Pancreas (tissue), 10 donors: ENCODE measurements at regions not wholly inside any gene's neighbourhood (a gene's known extent, or its start where the extent isn't known, plus 50 kb on each side); places are given as distances from the start of the nearest gene placed in this dataset.
"Not testable (repeated sequence)": the region's sequence is repeated elsewhere in the genome, so short reads cannot be mapped to it uniquely, and the experiment has no call there.

Source experiments
- ATAC-seq, 4 donors: fragments of 200-7000 bp; cut with Tn5 transposase; one replicate each; pipeline versions ENCODE4 v1.8.0 to v1.9.1; 2020; ENCODE audit warnings: mild to moderate bottlenecking in 4 of 4, moderate library complexity in 4 of 4
- DNase-seq, 6 donors: peaks; one replicate each; pipeline ENCODE4 v3.0.0-alpha.2; 2020
- FAIRE-seq: peaks from 2 replicates; lab custom pipeline; 2012; peaks lifted over from hg19 to GRCh38; lab: Jason Lieb, UNC
- H3K27ac ChIP-seq, 4 donors: fragments of 200-600 bp; sonication (generic); 1 replicate in 3 of 4; 2 replicates in 1 of 4; pipeline versions ENCODE4 v1.5.0 to v1.8.0; 2020
- H3K27me3 ChIP-seq, 4 donors: fragments of 200-600 bp; one replicate each; pipeline ENCODE4 v1.8.0; 2021
- H3K36me3 ChIP-seq, 3 donors: fragments of 200-600 bp; sonication (generic) in 1 of 3; one replicate each; pipeline versions ENCODE4 v1.5.0 to v1.8.0; 2020 to 2021
- H3K4me1 ChIP-seq, 3 donors: fragments of 200-600 bp; one replicate each; pipeline ENCODE4 v1.8.0; 2021
- H3K4me3 ChIP-seq, 4 donors: fragments of 200-600 bp; sonication (generic) in 2 of 4; one replicate each; pipeline versions ENCODE4 v1.5.0 to v1.8.0; 2020 to 2021
- H3K9me3 ChIP-seq, 4 donors: fragments of 200-600 bp; one replicate each; pipeline ENCODE4 v1.8.0; 2021
- CTCF ChIP-seq, 4 donors: fragments of 200-600 bp; sonication (generic) in 3 of 4; IDR thresholded peaks; one replicate each; pipeline versions ENCODE4 v1.5.0 to v1.8.0; 2021; ENCODE audit warnings: antibody characterized with exemption in 4 of 4
- WGBS, 2 donors: extraction: QIAGEN DNeasy Blood & Tissue Kit; methylation state at CpG; one replicate each; pipeline ENCODE4 v1.1.7; 2013; 5-methylcytosine and 5-hydroxymethylcytosine counted together
- intact Hi-C, 3 donors: fragments of 100-400 bp; cut with DNase I; formaldehyde crosslinking; loops; one replicate each; pipeline versions ENCODE4 v1.11.1 to v1.14.2; 2022
- donor health status: healthy with polysubstance abuse.
- donor health status: DM: no; HTN: no; CAD: no; lungs with moderate emphysema.
- donor health status: DM: no; HTN: no; CAD: no.
- donor health status: control.
- donor health status: control.
- donor health status: Bipolar disorder and iron deficiency.
- donor health status: DM: yes; HTN: yes; CAD: no.
- donor health status: DM: no; HTN: no; CAD: no.
- donor health status: DM: no; HTN: no; CAD: no.
- donor health status: DM: yes; HTN: yes; CAD: no.

- FAIRE-seq: no peak
- H3K4me3 ChIP-seq: no peak overlapping the region
- H3K4me1 ChIP-seq: no peaks in the 10 kb centered on the region
- H3K27me3 ChIP-seq: no peaks in the 10 kb centered on the region
- WGBS, 2 donors: 67 to 71% methylated on average over 2 of the region's 2 CpGs
- DNase-seq: no peak
- no peaks in the 10 kb centered on the region for H3K36me3 ChIP-seq
- ATAC-seq: no peak
- intact Hi-C loops: no loop called here
- H3K27ac ChIP-seq: no peak overlapping the region
- H3K9me3 ChIP-seq: no peaks in the 10 kb centered on the region
- TF ChIP-seq CTCF (IDR thresholded peaks at IDR 0.05): no peak
Measured at GRCh38 chr1:95778217-95778616, 544.2 kb downstream of the RWDD3 start.

- Histone ChIP-seq H3K4me3 (no peak overlapping the region), H3K27ac (no peak overlapping the region), H3K4me1 (no peaks in the 10 kb centered on the region), H3K27me3 (no peaks in the 10 kb centered on the region), H3K9me3 (no peaks in the 10 kb centered on the region), H3K36me3 (no peaks in the 10 kb centered on the region)
- 59 to 77% methylated on average over 3 of the region's 3 CpGs for WGBS, 2 donors
- ATAC-seq (no peak), DNase-seq (no peak), FAIRE-seq (no peak)
- intact Hi-C loops: no loop called here
- no peak for TF ChIP-seq CTCF (IDR thresholded peaks at IDR 0.05)
Measured at GRCh38 chr1:95780836-95781235, 546.8 kb downstream of the RWDD3 start.

GRCh38 chr1:95790136-95790535 is 556.1 kb downstream of the RWDD3 start:
- no peak for ATAC-seq
- Histone ChIP-seq H3K27ac (no peak overlapping the region), H3K9me3 (no peaks in the 10 kb centered on the region), H3K4me1 (no peaks in the 10 kb centered on the region), H3K4me3 (no peak overlapping the region), H3K36me3 (no peaks in the 10 kb centered on the region), H3K27me3 (no peaks in the 10 kb centered on the region)
- WGBS, 2 donors: 66 to 69% methylated on average over 3 of the region's 3 CpGs
- DNase-seq: no peak
- intact Hi-C loops: no loop called here
- TF ChIP-seq CTCF (IDR thresholded peaks at IDR 0.05): no peak
- FAIRE-seq: no peak

GRCh38 chr1:95793893-95794292 is 559.9 kb downstream of the RWDD3 start:
- Histone ChIP-seq H3K27ac (no peak overlapping the region), H3K4me3 (no peak overlapping the region), H3K9me3 (no peaks in the 10 kb centered on the region), H3K4me1 (no peaks in the 10 kb centered on the region), H3K27me3 (no peaks in the 10 kb centered on the region), H3K36me3 (no peaks in the 10 kb centered on the region)
- TF ChIP-seq CTCF (IDR thresholded peaks at IDR 0.05): no peak
- intact Hi-C loops: no loop called here
- 39 to 47% methylated on average over 5 of the region's 5 CpGs for WGBS, 2 donors
- FAIRE-seq (no peak), DNase-seq (no peak), ATAC-seq (no peak)

GRCh38 chr1:95797761-95798160 is 563.8 kb downstream of the RWDD3 start:
- not testable (repeated sequence) for FAIRE-seq

GRCh38 chr1:95806171-95806570 is 572.2 kb downstream of the RWDD3 start:
- no peaks in the 10 kb centered on the region for H3K27me3 ChIP-seq
- intact Hi-C loops: no loop called here
- H3K36me3 ChIP-seq: no peaks in the 10 kb centered on the region
- no peak overlapping the region for H3K4me3 ChIP-seq
- TF ChIP-seq CTCF (IDR thresholded peaks at IDR 0.05): no peak
- H3K9me3 ChIP-seq: no peaks in the 10 kb centered on the region
- H3K4me1 ChIP-seq: no peaks in the 10 kb centered on the region
- no peak for FAIRE-seq
- no peak overlapping the region for H3K27ac ChIP-seq
- no peak for DNase-seq
- ATAC-seq: no peak

More at GRCh38 chr1:95797761-95798160, 563.8 kb downstream of the RWDD3 start:
- peak in 2 of 6 donors; percentile 17 to 45 for DNase-seq
- H3K9me3 ChIP-seq, H3K36me3 ChIP-seq, ATAC-seq, H3K27ac ChIP-seq, H3K27me3 ChIP-seq, intact Hi-C loops, H3K4me3 ChIP-seq, H3K4me1 ChIP-seq: not testable (repeated sequence)
- 40 to 45% methylated on average over 2 of the region's 2 CpGs for WGBS, 2 donors
